HG02870 (cell line): ENCODE measurements at regions not wholly inside any gene's neighbourhood (a gene's known extent, or its start where the extent isn't known, plus 50 kb on each side); places are given as distances from the start of the nearest gene placed in this dataset.

Experiments used
- ATAC-seq: cut with Tn5 transposase; IDR thresholded peaks from one replicate; pipeline ENCODE4 v1.9.1; 2021; ENCODE audit warnings: mild to moderate bottlenecking, moderate library complexity; ENCODE audit not compliant: unreplicated experiment

DNA sequence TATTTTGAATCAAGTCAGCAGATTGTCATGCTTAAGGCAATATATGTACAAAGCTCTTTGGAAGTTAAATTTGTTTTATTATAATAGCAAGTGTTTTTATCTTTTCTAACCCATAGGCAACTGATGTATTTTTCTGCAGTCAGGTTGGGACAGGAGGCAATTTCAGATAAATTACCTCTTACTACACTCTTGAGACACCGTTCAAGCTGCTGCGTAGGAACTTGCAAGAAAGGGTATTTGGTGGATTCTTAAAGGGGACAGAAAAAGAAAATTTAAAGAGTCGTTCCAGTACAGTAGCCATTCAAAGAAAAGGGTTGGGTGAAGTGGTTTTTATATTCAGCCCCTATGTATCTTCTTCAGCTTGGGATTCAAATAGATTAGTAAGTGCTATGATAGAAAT, 112.4 kb upstream of the APC start:
- ATAC-seq, result no peak

DNA sequence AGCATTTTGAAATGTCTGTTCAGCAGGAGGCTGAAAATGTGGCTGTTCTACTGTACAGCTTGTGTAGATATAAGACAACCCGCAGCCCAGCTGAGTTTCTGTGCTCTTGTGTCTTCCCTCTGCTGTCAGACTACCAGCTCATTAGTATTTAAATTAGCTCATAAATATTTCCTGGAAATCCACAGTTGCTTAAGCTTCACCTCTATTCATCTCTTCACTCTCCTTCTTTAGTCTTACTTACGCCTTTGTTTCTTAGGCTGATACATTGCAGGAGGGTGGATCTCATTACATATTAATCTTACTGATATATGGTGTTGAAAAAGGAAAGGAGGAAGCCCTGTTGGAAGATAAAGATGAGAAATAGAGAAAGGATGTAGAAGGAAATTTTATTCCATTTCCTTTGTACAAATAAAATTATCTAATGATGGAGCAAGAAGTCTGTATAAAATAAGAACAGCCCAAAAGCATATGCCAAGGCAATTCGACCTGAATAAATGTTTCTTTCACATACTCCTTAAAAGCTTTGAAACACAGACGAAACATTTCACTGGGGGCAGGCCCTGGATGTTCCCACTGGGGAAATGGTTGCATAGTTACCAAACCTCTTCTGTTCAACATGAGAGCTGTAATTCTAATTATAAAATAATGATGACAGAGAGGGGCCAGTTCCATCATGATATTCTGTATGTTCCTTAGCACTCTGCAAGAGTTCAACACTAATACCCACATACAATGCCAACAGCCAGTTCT, 111.8 kb upstream of the APC start:
- ATAC-seq, result no peak

- no peak for ATAC-seq
These were observed 111.0 kb upstream of the APC start for GRCh38 chr5:112626715-112627114.

- ATAC-seq, result no peak
These were observed 109.3 kb upstream of the APC start for GRCh38 chr5:112628214-112628980.

DNA sequence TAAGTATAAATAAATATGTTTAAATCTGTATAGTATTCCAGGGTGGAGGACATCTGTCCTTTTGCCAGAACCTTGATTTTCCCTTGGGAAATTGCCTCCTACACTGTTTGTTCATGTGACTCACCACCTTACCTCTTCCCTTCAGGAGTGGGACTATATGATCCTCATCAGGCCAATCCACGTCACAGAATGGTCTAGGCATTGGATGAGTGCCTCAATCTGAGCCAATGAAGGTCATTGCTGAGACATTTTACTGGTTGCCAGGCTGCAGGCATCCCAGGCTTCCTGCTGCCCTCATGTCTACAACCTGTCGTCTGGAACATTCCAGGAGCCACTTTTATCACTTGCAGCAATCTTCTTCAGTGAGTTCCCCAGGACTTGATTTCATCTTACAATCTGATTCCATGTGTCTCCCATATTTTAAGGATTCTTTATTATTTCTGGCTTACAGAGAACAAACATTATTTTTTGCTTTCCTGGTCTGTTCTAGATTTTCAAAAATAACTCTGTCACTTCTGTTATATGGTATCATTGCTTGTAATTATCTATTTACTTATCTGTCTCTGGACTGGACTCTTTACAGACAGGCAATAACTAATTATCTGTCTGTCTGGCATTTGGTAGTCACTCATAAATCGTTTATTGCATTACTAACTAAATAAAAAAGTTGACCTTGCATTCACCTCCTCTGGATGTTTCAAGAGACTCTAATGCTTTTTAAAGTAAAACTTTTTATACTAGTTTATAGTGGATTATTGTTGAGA, 107.3 kb upstream of the APC start:
- ATAC-seq, result no peak

- ATAC-seq, result no peak
These were observed 103.5 kb upstream of the APC start for GRCh38 chr5:112634166-112634565.

DNA sequence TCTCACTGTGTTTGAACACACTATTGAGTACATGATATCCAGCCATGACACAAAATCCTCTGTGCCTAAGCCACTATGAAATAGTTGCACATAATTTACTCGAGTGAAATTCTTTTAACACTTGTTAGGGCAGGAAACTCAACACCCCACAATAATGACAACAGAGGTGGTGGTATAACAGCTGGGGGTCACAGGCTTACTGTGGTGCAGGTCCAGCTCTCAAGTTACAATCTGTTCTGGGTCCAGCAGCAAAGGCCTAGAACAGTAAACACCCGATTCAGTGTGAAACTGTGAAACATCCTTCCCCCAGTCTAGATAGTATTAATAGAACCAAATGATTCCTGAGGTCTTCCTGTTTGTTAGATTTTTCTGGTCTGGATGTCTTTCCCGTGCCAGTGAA, 102.9 kb upstream of the APC start:
- ATAC-seq, result no peak

GRCh38 chr5:112635276-112635675, 102.4 kb upstream of the APC start:
- ATAC-seq, result no peak

- ATAC-seq, result no peak
These were observed 101.6 kb upstream of the APC start for GRCh38 chr5:112635771-112636731.

GRCh38 chr5:112636751-112637150, 100.9 kb upstream of the APC start:
- no peak for ATAC-seq

- no peak for ATAC-seq
These were observed 100.3 kb upstream of the APC start for GRCh38 chr5:112637343-112637742.

DNA sequence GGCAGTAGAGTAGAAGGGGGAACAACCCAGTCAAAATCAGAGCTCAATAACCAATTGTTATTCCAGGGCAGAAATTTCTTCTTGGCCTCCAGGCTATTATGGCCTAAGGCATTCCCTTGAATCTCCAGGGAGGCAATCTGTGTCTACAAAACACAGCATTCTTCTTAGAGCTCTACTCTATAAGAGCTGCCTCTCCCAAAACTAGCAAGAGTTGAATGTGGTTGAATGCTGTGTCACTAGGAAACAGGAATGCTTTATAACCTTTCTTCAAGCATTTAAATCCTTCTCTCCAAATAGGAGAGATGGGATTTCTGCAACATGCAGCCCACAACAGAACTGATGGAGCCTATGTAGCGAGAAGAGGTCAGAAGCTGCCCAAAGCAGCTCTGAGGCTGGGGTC, 97.1 kb upstream of the APC start:
- ATAC-seq, result no peak

DNA sequence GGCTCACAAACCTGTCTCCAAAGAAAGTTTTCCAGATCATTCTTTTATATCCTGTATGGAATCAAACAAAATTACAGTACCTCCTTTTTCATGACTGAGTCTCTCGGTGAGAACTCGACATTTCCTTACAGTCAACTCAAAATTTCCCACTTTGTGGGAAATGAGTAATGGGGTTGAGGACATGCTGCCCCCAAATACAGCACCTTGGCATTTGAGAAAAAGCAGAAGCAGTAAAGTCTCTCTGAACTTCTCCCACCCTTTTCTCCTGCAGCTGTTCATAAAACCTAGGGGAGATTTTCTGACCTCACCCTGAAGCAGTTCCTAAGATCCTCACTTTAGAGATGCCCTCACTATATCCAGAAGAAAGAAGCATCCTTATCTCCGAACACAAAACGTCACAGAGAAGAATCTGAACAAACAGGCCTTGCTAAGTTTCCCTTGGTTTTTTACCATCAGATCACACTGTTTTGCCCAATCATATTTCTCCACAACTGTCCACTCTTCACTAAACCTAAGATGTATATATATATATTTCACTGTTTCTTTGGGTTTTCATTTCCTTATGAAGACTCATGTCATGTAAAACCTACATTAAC, 96.1 kb upstream of the APC start:
- no peak for ATAC-seq

- no peak for ATAC-seq
These were observed 94.8 kb upstream of the APC start for GRCh38 chr5:112642885-112643284.

GRCh38 chr5:112643339-112643971, 94.2 kb upstream of the APC start:
- no peak for ATAC-seq

- no peak for ATAC-seq
These were observed 91.3 kb upstream of the APC start for GRCh38 chr5:112646139-112646936.

- ATAC-seq, result no peak
These were observed 90.3 kb upstream of the APC start for GRCh38 chr5:112647428-112647827.

GRCh38 chr5:112648264-112648663, 89.4 kb upstream of the APC start:
- no peak for ATAC-seq

DNA sequence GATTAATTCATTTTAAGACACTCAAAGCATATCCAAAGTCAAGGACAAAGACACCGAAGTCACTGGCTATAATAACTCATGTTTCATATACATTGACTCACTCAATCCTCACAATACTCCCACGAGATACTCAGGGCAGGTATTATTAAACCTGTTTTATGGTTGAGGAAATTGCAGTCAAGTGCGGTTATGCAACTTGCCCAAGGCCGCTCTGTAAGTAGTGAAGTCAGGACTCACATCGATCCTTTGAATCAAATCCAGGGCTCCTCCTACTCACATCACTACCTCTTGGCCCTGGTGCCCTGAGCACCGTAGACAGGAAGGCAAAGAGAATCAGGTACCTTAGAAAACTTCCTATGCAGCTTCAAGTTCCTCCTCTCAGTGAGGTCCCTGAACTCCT, 87.8 kb upstream of the APC start:
- no peak for ATAC-seq
